WTC11 (cell line): ENCODE measurements at regions not wholly inside any gene's neighbourhood (a gene's known extent, or its start where the extent isn't known, plus 50 kb on each side); places are given as distances from the start of the nearest gene placed in this dataset.

Source experiments
- ATAC-seq: fragments of 200-7000 bp; cut with Tn5 transposase; 2 replicates; pipeline ENCODE4 v1.10.0; 2021; ENCODE audit warnings: mild to moderate bottlenecking, moderate library complexity
- CTCF ChIA-PET: fragments of 300-600 bp; sonication (Branson Sonifier 250); formaldehyde crosslinking; loops from one replicate; lab custom pipeline; 2021; ENCODE audit warnings: antibody characterized with exemption; lab: Charles Lee
- POLR2A ChIA-PET: fragments of 350-600 bp; sonication (Branson Sonifier 250); formaldehyde crosslinking; loops from one replicate; lab custom pipeline; 2021; ENCODE audit warnings: antibody characterized with exemption; lab: Charles Lee
- DNase-seq: peaks from one replicate; pipeline ENCODE4 v3.0.0; 2021; ENCODE audit warnings: low spot score
- H3K27ac Mint-ChIP-seq: 2 replicates; pipeline ENCODE4 v1.8.0; 2021; ENCODE audit warnings: mixed read lengths
- H3K27me3 Mint-ChIP-seq: 2 replicates; pipeline ENCODE4 v1.8.0; 2021; ENCODE audit warnings: low read depth, mild to moderate bottlenecking, moderate library complexity, mixed read lengths
- H3K36me3 Mint-ChIP-seq: 2 replicates; pipeline ENCODE4 v1.8.0; 2021; ENCODE audit warnings: mixed read lengths
- H3K4me1 Mint-ChIP-seq: 2 replicates; pipeline ENCODE4 v1.8.0; 2022; ENCODE audit warnings: mixed read lengths
- H3K4me3 Mint-ChIP-seq: 2 replicates; pipeline ENCODE4 v1.8.0; 2021; ENCODE audit warnings: mild to moderate bottlenecking, moderate library complexity, mixed read lengths
- H3K9me3 Mint-ChIP-seq: 2 replicates; pipeline ENCODE4 v1.8.0; 2021; ENCODE audit warnings: mixed read lengths
- EMX1 ChIP-seq: fragments of 250-450 bp; sonication (Bioruptor Pico); IDR thresholded peaks from 2 replicates; pipeline ENCODE4 v1.8.0; 2021; ENCODE audit warnings: mild to moderate bottlenecking
- FOXP1 ChIP-seq: sonication (generic); formaldehyde crosslinking; IDR thresholded peaks from 2 replicates; pipeline ENCODE4 v1.8.0; 2022; ENCODE audit warnings: missing genetic modification reagents, mild to moderate bottlenecking, moderate library complexity, borderline replicate concordance
- GRHL2 ChIP-seq: fragments of 250-450 bp; sonication (Bioruptor Pico); IDR thresholded peaks from 2 replicates; pipeline ENCODE4 v1.8.0; 2022; ENCODE audit warnings: mild to moderate bottlenecking, moderate library complexity; ENCODE audit not compliant: insufficient replicate concordance, severe bottlenecking
- IRF2 ChIP-seq: sonication (generic); formaldehyde crosslinking; IDR thresholded peaks from 2 replicates; pipeline ENCODE4 v1.8.0; 2022; ENCODE audit warnings: low read depth, missing genetic modification reagents, borderline replicate concordance
- JUN ChIP-seq: sonication (generic); formaldehyde crosslinking; IDR thresholded peaks from 2 replicates; pipeline ENCODE4 v1.8.0; 2023; ENCODE audit warnings: mild to moderate bottlenecking, missing genetic modification reagents
- NFE2L1 ChIP-seq: sonication (generic); formaldehyde crosslinking; IDR thresholded peaks from 2 replicates; pipeline ENCODE4 v1.8.1; 2023; ENCODE audit warnings: missing genetic modification reagents
- NR3C1 ChIP-seq: sonication (generic); formaldehyde crosslinking; conservative IDR thresholded peaks from 2 replicates; pipeline ENCODE4 v1.8.1; 2023; ENCODE audit warnings: low read depth, mild to moderate bottlenecking, missing genetic modification reagents
- RELA ChIP-seq: sonication (generic); formaldehyde crosslinking; IDR thresholded peaks from 2 replicates; pipeline ENCODE4 v1.8.1; 2022; ENCODE audit warnings: missing genetic modification reagents, mild to moderate bottlenecking, borderline replicate concordance
- SOX15 ChIP-seq: fragments of 250-450 bp; sonication (Bioruptor Pico); IDR thresholded peaks from 2 replicates; pipeline ENCODE4 v1.9.0; 2021; ENCODE audit warnings: mild to moderate bottlenecking
- TEAD1 ChIP-seq: sonication (generic); formaldehyde crosslinking; IDR thresholded peaks from 2 replicates; pipeline ENCODE4 v1.8.0; 2022; ENCODE audit warnings: mild to moderate bottlenecking, missing genetic modification reagents
- ZNF219 ChIP-seq: sonication (generic); formaldehyde crosslinking; IDR thresholded peaks from 2 replicates; pipeline ENCODE4 v1.8.0; 2023; ENCODE audit warnings: missing genetic modification reagents, mild to moderate bottlenecking, borderline replicate concordance
- ZNF317 ChIP-seq: sonication (generic); formaldehyde crosslinking; IDR thresholded peaks from 2 replicates; pipeline ENCODE4 v1.8.1; 2023; ENCODE audit warnings: low read depth, mild to moderate bottlenecking, moderate library complexity, missing genetic modification reagents, borderline replicate concordance
- TF ChIP-seq, protein P1 (sequence below): fragments of 200-600 bp; IDR thresholded peaks from 2 replicates; pipeline ENCODE4 v1.8.0; 2022; ENCODE audit warnings: antibody characterized with exemption
- TF ChIP-seq, protein P2 (sequence below): sonication (generic); formaldehyde crosslinking; IDR thresholded peaks from 2 replicates; pipeline ENCODE4 v1.8.1; 2023; ENCODE audit warnings: mild to moderate bottlenecking, missing genetic modification reagents, borderline replicate concordance
- TF ChIP-seq, protein P3 (sequence below): sonication (generic); formaldehyde crosslinking; IDR thresholded peaks from 2 replicates; pipeline ENCODE4 v1.8.1; 2023; ENCODE audit warnings: mild to moderate bottlenecking, moderate library complexity, missing genetic modification reagents
- TF ChIP-seq, protein P4 (sequence below): fragments of 250-450 bp; sonication (Bioruptor Pico); IDR thresholded peaks from 2 replicates; pipeline ENCODE4 v1.8.0; 2021; ENCODE audit warnings: mild to moderate bottlenecking

DNA sequence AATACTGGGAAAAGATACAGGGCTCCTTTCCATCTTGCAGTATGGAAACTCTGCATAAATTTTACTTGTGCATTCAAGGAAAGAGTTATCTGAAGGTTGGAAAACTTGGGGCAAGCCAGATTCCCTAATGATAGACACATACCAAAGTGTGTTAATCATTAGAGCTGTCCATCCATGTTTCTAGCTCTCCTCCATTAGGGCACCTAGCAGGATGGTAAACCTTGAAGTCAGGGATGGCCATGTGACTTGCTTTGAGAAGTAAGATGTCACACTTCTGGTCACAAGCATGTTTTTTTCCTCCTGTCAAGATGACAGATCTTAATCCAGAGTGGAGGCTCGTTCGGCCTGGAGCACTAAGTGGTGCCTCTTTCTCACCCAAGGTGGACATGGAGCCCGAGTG lies 241.9 kb upstream of the RUNX1 start:
- no peak overlapping the region for H3K4me3 Mint-ChIP-seq

DNA sequence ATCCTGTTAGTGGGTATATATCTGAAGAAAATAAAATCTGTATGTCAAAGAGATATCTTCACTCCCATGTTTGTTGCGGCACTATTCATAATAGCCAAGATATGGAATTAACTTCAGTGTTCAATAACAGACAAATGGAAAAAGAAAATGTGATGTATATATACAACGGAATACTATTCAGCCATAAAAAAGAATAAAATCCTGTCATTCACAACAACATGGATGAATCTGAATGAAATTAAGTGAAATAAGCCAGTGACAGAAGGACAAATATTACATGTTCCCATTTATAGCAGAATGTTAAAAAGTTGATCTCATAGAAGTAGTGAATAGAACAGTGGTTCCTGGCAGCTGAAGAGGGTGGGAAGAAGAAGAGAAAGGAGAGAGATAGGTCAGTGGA lies 239.1 kb upstream of the RUNX1 start:
- H3K27me3 Mint-ChIP-seq, result no peaks in the 10 kb centered on the region
- CTCF ChIA-PET, result no interaction called here
- no peak overlapping the region for H3K27ac Mint-ChIP-seq
- no peaks in the 10 kb centered on the region; the same call in none of the 2 replicates for H3K36me3 Mint-ChIP-seq
- TF ChIP-seq RELA (CRISPR knock-in tag) (no peak), GRHL2 (CRISPR knock-in tag) (no peak), SOX15 (CRISPR knock-in tag) (no peak), NR3C1 (no peak), ZNF317 (no peak), TEAD1 (CRISPR knock-in tag) (no peak), FOXP1 (CRISPR knock-in tag) (no peak), IRF2 (CRISPR knock-in tag) (no peak), ZNF219 (no peak), JUN (CRISPR knock-in tag) (no peak)
- TF ChIP-seq, protein P1, sequence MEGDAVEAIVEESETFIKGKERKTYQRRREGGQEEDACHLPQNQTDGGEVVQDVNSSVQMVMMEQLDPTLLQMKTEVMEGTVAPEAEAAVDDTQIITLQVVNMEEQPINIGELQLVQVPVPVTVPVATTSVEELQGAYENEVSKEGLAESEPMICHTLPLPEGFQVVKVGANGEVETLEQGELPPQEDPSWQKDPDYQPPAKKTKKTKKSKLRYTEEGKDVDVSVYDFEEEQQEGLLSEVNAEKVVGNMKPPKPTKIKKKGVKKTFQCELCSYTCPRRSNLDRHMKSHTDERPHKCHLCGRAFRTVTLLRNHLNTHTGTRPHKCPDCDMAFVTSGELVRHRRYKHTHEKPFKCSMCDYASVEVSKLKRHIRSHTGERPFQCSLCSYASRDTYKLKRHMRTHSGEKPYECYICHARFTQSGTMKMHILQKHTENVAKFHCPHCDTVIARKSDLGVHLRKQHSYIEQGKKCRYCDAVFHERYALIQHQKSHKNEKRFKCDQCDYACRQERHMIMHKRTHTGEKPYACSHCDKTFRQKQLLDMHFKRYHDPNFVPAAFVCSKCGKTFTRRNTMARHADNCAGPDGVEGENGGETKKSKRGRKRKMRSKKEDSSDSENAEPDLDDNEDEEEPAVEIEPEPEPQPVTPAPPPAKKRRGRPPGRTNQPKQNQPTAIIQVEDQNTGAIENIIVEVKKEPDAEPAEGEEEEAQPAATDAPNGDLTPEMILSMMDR, result no peak
- H3K4me1 Mint-ChIP-seq, result no peaks in the 10 kb centered on the region
- H3K9me3 Mint-ChIP-seq, result peaks cover 24% of the 10 kb centered on the region
- H3K4me3 Mint-ChIP-seq, result no peak overlapping the region
- ATAC-seq, result no peak
- POLR2A ChIA-PET, result no interaction called here
- DNase-seq, result no peak

More for the DNA sequence above, 241.9 kb upstream of the RUNX1 start:
- TF ChIP-seq, protein P2, sequence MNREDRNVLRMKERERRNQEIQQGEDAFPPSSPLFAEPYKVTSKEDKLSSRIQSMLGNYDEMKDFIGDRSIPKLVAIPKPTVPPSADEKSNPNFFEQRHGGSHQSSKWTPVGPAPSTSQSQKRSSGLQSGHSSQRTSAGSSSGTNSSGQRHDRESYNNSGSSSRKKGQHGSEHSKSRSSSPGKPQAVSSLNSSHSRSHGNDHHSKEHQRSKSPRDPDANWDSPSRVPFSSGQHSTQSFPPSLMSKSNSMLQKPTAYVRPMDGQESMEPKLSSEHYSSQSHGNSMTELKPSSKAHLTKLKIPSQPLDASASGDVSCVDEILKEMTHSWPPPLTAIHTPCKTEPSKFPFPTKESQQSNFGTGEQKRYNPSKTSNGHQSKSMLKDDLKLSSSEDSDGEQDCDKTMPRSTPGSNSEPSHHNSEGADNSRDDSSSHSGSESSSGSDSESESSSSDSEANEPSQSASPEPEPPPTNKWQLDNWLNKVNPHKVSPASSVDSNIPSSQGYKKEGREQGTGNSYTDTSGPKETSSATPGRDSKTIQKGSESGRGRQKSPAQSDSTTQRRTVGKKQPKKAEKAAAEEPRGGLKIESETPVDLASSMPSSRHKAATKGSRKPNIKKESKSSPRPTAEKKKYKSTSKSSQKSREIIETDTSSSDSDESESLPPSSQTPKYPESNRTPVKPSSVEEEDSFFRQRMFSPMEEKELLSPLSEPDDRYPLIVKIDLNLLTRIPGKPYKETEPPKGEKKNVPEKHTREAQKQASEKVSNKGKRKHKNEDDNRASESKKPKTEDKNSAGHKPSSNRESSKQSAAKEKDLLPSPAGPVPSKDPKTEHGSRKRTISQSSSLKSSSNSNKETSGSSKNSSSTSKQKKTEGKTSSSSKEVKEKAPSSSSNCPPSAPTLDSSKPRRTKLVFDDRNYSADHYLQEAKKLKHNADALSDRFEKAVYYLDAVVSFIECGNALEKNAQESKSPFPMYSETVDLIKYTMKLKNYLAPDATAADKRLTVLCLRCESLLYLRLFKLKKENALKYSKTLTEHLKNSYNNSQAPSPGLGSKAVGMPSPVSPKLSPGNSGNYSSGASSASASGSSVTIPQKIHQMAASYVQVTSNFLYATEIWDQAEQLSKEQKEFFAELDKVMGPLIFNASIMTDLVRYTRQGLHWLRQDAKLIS (CRISPR knock-in tag), result no peak
- TF ChIP-seq, protein P3, sequence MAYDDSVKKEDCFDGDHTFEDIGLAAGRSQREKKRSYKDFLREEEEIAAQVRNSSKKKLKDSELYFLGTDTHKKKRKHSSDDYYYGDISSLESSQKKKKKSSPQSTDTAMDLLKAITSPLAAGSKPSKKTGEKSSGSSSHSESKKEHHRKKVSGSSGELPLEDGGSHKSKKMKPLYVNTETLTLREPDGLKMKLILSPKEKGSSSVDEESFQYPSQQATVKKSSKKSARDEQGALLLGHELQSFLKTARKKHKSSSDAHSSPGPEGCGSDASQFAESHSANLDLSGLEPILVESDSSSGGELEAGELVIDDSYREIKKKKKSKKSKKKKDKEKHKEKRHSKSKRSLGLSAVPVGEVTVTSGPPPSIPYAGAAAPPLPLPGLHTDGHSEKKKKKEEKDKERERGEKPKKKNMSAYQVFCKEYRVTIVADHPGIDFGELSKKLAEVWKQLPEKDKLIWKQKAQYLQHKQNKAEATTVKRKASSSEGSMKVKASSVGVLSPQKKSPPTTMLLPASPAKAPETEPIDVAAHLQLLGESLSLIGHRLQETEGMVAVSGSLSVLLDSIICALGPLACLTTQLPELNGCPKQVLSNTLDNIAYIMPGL (CRISPR knock-in tag), result no peak
- TF ChIP-seq NFE2L1 (CRISPR knock-in tag) (no peak), EMX1 (CRISPR knock-in tag) (no peak), GRHL2 (CRISPR knock-in tag) (no peak)
- TF ChIP-seq, protein P4, sequence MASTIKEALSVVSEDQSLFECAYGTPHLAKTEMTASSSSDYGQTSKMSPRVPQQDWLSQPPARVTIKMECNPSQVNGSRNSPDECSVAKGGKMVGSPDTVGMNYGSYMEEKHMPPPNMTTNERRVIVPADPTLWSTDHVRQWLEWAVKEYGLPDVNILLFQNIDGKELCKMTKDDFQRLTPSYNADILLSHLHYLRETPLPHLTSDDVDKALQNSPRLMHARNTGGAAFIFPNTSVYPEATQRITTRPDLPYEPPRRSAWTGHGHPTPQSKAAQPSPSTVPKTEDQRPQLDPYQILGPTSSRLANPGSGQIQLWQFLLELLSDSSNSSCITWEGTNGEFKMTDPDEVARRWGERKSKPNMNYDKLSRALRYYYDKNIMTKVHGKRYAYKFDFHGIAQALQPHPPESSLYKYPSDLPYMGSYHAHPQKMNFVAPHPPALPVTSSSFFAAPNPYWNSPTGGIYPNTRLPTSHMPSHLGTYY, result no peak
- peaks cover 21% of the 10 kb centered on the region for H3K9me3 Mint-ChIP-seq
- DNase-seq, result no peak
- H3K4me1 Mint-ChIP-seq, result peaks cover 16% of the 10 kb centered on the region
- no peak overlapping the region for H3K27ac Mint-ChIP-seq
- no peaks in the 10 kb centered on the region for H3K27me3 Mint-ChIP-seq
- H3K36me3 Mint-ChIP-seq, result no peaks in the 10 kb centered on the region; the same call in none of the 2 replicates
- no peak for ATAC-seq
- ChIA-PET POLR2A (no interaction called here), CTCF (no interaction called here)
